IMR-90 (cell line): ENCODE measurements at regions not wholly inside any gene's neighbourhood (a gene's known extent, or its start where the extent isn't known, plus 50 kb on each side); places are given as distances from the start of the nearest gene placed in this dataset.

Experiments used
- BHLHE40 ChIP-seq: fragments of 150-350 bp; IDR thresholded peaks from 2 replicates; pipeline ENCODE4 v1.6.1; 2016; ENCODE audit warnings: mild to moderate bottlenecking, low read depth, low read length
- CEBPB ChIP-seq: IDR thresholded peaks from 2 replicates; pipeline ENCODE4 v1.6.1; 2012; ENCODE audit warnings: low read depth, low read length, improper control_type of control experiment
- CHD1 ChIP-seq: IDR thresholded peaks from 2 replicates; pipeline ENCODE4 v1.6.1; 2012; ENCODE audit warnings: low read depth, low read length, improper control_type of control experiment
- CTCF ChIP-seq: conservative IDR thresholded peaks from 2 replicates; pipeline ENCODE4 v1.5.1; 2012; ENCODE audit warnings: mild to moderate bottlenecking, low read depth, low read length, improper control_type of control experiment
- ELK1 ChIP-seq: fragments of 150-350 bp; IDR thresholded peaks from 2 replicates; pipeline ENCODE4 v1.6.1; 2016; ENCODE audit warnings: low read depth, mild to moderate bottlenecking, low read length, moderate library complexity, borderline replicate concordance
- FOS ChIP-seq: fragments of 150-350 bp; IDR thresholded peaks from 2 replicates; pipeline ENCODE4 v1.6.1; 2016; ENCODE audit warnings: low read depth, low read length
- POLR2A ChIP-seq: IDR thresholded peaks from 2 replicates; pipeline ENCODE4 v1.6.1; 2012; ENCODE audit warnings: mild to moderate bottlenecking, low read depth, low read length
- RAD21 ChIP-seq: IDR thresholded peaks from 2 replicates; pipeline ENCODE4 v1.6.1; 2012; ENCODE audit warnings: low read length, improper control_type of control experiment
- RFX5 ChIP-seq: IDR thresholded peaks from 2 replicates; pipeline ENCODE4 v1.8.0; 2012; ENCODE audit warnings: low read depth, mild to moderate bottlenecking, low read length, moderate library complexity

- TF ChIP-seq POLR2A (no peak), CTCF (no peak), CHD1 (no peak), BHLHE40 (no peak), RFX5 (no peak), FOS (no peak), CEBPB (no peak), ELK1 (no peak), RAD21 (no peak)
These were observed 268.9 kb downstream of the HIVEP2 start for GRCh38 chr6:142676027-142676443.
